CD4-positive, alpha-beta T cell (primary cell): ENCODE measurements at regions not wholly inside any gene's neighbourhood (a gene's known extent, or its start where the extent isn't known, plus 50 kb on each side); places are given as distances from the start of the nearest gene placed in this dataset.

ENCODE experiments used
- ATAC-seq: fragments of 200-7000 bp; cut with Tn5 transposase; one replicate; pipeline ENCODE4 v1.10.0; 2022; ENCODE audit warnings: mild to moderate bottlenecking; ENCODE audit not compliant: poor library complexity
- CTCF ChIA-PET: fragments of 350-600 bp; sonication (Branson Sonifier 250); formaldehyde crosslinking; loops from one replicate; lab custom pipeline; 2021; ENCODE audit warnings: antibody characterized with exemption, inconsistent platforms; lab: Charles Lee
- POLR2A ChIA-PET: fragments of 350-600 bp; sonication (Branson Sonifier 250); formaldehyde crosslinking; loops from one replicate; lab custom pipeline; 2021; ENCODE audit warnings: antibody characterized with exemption, inconsistent platforms; lab: Charles Lee
- DNase-seq, 14 experiments: peaks; one replicate each; pipeline ENCODE4 v3.0.0-alpha.2; 2013 to 2020; ENCODE audit warnings: mixed read lengths in 2 of 14
- H3K27ac ChIP-seq, 2 donors: one replicate each; pipeline versions ENCODE4 v1.5.1 to v1.7.0; 2013; ENCODE audit warnings: low read length in 2 of 2, low read depth in 1 of 2, mild to moderate bottlenecking in 1 of 2
- H3K27me3 ChIP-seq, 2 experiments: 1 replicate in 1 of 2; 2 replicates in 1 of 2; pipeline versions ENCODE4 v1.6.1 to v1.7.0; 2013; ENCODE audit warnings: low read length in 2 of 2, control low read depth in 1 of 2, mild to moderate bottlenecking in 1 of 2, moderate library complexity in 1 of 2; ENCODE audit not compliant: insufficient read depth in 2 of 2, control insufficient read depth in 1 of 2
- H3K36me3 ChIP-seq: one replicate; pipeline ENCODE4 v1.6.1; 2013; ENCODE audit warnings: low read length, control low read depth; ENCODE audit not compliant: insufficient read depth
- H3K4me1 ChIP-seq: one replicate; pipeline ENCODE4 v1.6.1; 2013; ENCODE audit warnings: low read length, control low read depth; ENCODE audit not compliant: insufficient read depth
- H3K4me3 ChIP-seq: one replicate; pipeline ENCODE4 v1.5.1; 2013; ENCODE audit warnings: mild to moderate bottlenecking, low read length, moderate library complexity
- H3K9me3 ChIP-seq, 2 experiments: 1 replicate in 1 of 2; 2 replicates in 1 of 2; pipeline versions ENCODE4 v1.6.1 to v1.7.0; 2013; ENCODE audit warnings: low read length in 2 of 2, mild to moderate bottlenecking in 2 of 2, control low read depth in 1 of 2, moderate library complexity in 1 of 2; ENCODE audit not compliant: control insufficient read depth in 1 of 2, insufficient read depth in 1 of 2
- H3K27ac Mint-ChIP-seq: one replicate; pipeline ENCODE4 v1.8.0; 2020; ENCODE audit warnings: mixed read lengths
- H3K27me3 Mint-ChIP-seq: one replicate; pipeline ENCODE4 v1.8.0; 2021; ENCODE audit warnings: mixed read lengths
- H3K36me3 Mint-ChIP-seq: one replicate; pipeline ENCODE4 v1.8.0; 2021; ENCODE audit warnings: low read depth, mixed read lengths
- H3K4me1 Mint-ChIP-seq: one replicate; pipeline ENCODE4 v1.8.0; 2021; ENCODE audit warnings: low read depth, mixed read lengths
- H3K4me3 Mint-ChIP-seq: one replicate; pipeline ENCODE4 v1.8.0; 2020; ENCODE audit warnings: mild to moderate bottlenecking, mixed read lengths
- H3K9me3 Mint-ChIP-seq: one replicate; pipeline ENCODE4 v1.8.0; 2020; ENCODE audit warnings: mixed read lengths
- intact Hi-C, 2 experiments: fragments of 100-400 bp; cut with DNase I in 1 of 2; cut with micrococcal nuclease in 1 of 2; formaldehyde crosslinking; loops; one replicate each; pipeline versions ENCODE4 v1.15.1 to v1.9.0; 2023 to 2025; cut with DNase I, micrococcal nuclease
- TF ChIP-seq, protein P1 (sequence below): fragments of 200-600 bp; IDR thresholded peaks from one replicate; pipeline ENCODE4 v1.8.0; 2022; ENCODE audit warnings: antibody characterized with exemption, mild to moderate bottlenecking

DNA sequence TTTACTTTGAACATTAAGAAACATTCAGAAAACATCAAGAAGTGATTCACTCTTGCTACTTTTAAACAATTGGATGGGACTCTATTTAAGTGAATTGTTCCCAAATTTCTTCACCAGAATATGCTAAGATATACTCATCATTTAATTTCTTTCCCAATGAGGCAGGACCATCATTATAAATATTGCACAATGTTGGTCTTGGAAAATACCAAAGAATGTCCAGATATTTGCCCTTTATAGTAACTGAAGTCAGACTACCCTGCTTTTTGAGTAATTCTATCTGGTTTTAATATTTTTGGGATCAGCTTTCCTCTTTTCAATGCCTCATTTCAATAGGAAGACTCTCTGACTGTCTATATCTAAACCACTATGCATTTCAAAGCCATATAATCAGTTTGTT is 129.4 kb upstream of the TENM3 start:
- peaks cover 3% of the 10 kb centered on the region for H3K9me3 Mint-ChIP-seq
- no peaks in the 10 kb centered on the region for H3K27me3 ChIP-seq
- no peak overlapping the region for H3K27ac ChIP-seq
- ChIA-PET POLR2A (no interaction called here), CTCF (no interaction called here)
- DNase-seq (no peak), ATAC-seq (no peak)
- no peaks in the 10 kb centered on the region for H3K27me3 Mint-ChIP-seq
- no peak overlapping the region for H3K4me3 Mint-ChIP-seq
- no peaks in the 10 kb centered on the region for H3K4me1 ChIP-seq
- no peaks in the 10 kb centered on the region for H3K36me3 ChIP-seq
- no peaks in the 10 kb centered on the region for H3K4me1 Mint-ChIP-seq
- H3K4me3 ChIP-seq = no peak overlapping the region
- no peaks in the 10 kb centered on the region for H3K36me3 Mint-ChIP-seq
- intact Hi-C loops = no loop called here
- H3K9me3 ChIP-seq = no peaks in the 10 kb centered on the region
- TF ChIP-seq, protein P1, sequence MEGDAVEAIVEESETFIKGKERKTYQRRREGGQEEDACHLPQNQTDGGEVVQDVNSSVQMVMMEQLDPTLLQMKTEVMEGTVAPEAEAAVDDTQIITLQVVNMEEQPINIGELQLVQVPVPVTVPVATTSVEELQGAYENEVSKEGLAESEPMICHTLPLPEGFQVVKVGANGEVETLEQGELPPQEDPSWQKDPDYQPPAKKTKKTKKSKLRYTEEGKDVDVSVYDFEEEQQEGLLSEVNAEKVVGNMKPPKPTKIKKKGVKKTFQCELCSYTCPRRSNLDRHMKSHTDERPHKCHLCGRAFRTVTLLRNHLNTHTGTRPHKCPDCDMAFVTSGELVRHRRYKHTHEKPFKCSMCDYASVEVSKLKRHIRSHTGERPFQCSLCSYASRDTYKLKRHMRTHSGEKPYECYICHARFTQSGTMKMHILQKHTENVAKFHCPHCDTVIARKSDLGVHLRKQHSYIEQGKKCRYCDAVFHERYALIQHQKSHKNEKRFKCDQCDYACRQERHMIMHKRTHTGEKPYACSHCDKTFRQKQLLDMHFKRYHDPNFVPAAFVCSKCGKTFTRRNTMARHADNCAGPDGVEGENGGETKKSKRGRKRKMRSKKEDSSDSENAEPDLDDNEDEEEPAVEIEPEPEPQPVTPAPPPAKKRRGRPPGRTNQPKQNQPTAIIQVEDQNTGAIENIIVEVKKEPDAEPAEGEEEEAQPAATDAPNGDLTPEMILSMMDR = no peak
- H3K27ac Mint-ChIP-seq = no peak overlapping the region

DNA sequence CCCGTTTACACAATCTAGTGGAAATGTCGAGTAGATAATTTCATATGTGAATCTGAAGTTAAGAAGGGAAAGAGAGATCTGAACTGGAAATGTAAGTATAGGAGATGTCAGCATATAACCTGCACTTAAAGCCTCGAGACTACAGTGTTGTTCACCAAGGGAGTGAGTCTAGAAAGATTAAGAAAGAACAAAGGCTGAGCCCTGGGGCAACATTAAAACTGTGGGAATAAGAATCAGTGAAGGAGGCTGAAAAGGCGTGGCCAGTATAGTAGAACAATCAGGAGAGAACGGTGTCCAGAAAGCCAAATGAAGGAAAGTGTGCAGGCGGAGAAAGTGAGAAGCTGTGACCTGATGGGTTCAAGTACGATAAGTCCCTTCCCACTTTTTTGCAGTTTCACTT is 118.8 kb upstream of the TENM3 start:
- DNase-seq (no peak), ATAC-seq (no peak)
- TF ChIP-seq, protein P1 = no peak
- H3K27me3 Mint-ChIP-seq = no peaks in the 10 kb centered on the region
- H3K9me3 Mint-ChIP-seq = peaks cover 25% of the 10 kb centered on the region
- Histone ChIP-seq H3K36me3 (no peaks in the 10 kb centered on the region), H3K4me3 (no peak overlapping the region), H3K27ac (no peak overlapping the region), H3K9me3 (peaks cover 5 to 11% of the 10 kb centered on the region in 2 experiments), H3K4me1 (no peaks in the 10 kb centered on the region), H3K27me3 (no peaks in the 10 kb centered on the region)
- ChIA-PET CTCF (no interaction called here), POLR2A (no interaction called here)
- intact Hi-C loops = no loop called here
- no peak overlapping the region for H3K27ac Mint-ChIP-seq
- no peak overlapping the region for H3K4me3 Mint-ChIP-seq
- no peaks in the 10 kb centered on the region for H3K36me3 Mint-ChIP-seq
- no peaks in the 10 kb centered on the region for H3K4me1 Mint-ChIP-seq

DNA sequence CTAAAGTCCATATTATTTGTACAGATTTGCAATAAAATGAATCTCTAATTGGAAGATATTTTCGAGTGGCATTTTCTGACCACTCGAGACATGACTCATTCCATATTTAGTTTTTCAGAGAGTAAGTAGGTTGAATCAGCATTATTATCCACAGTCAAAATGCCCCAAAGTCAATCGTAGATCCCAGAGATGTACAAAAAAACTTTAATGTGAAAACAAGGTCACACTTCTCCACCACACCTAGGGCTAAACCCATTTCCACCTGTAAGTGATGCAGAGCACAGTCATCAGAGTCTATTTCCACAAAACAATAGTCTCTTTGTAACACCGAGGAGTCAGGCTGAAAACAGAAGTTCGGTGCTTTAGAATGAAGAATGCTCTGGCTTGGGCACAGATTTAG is 117.1 kb upstream of the TENM3 start:
- DNase-seq (no peak), ATAC-seq (no peak)
- intact Hi-C loops = no loop called here
- Mint-ChIP-seq H3K36me3 (no peaks in the 10 kb centered on the region), H3K4me3 (no peak overlapping the region), H3K4me1 (no peaks in the 10 kb centered on the region), H3K27me3 (no peaks in the 10 kb centered on the region), H3K9me3 (peaks cover 20% of the 10 kb centered on the region), H3K27ac (no peak overlapping the region)
- no peaks in the 10 kb centered on the region for H3K27me3 ChIP-seq
- CTCF ChIA-PET = no interaction called here
- TF ChIP-seq, protein P1 = no peak
- H3K4me1 ChIP-seq = no peaks in the 10 kb centered on the region
- peaks cover 5 to 11% of the 10 kb centered on the region in 2 experiments for H3K9me3 ChIP-seq
- POLR2A ChIA-PET = no interaction called here
- H3K27ac ChIP-seq = no peak overlapping the region
- H3K36me3 ChIP-seq = no peaks in the 10 kb centered on the region
- H3K4me3 ChIP-seq = no peak overlapping the region
